Fibroblast of skin of back (primary cell): ENCODE measurements at regions not wholly inside any gene's neighbourhood (a gene's known extent, or its start where the extent isn't known, plus 50 kb on each side); places are given as distances from the start of the nearest gene placed in this dataset.

Experiments used
- DNase-seq: peaks from one replicate; pipeline ENCODE4 v3.0.0-alpha.2; 2013

DNA sequence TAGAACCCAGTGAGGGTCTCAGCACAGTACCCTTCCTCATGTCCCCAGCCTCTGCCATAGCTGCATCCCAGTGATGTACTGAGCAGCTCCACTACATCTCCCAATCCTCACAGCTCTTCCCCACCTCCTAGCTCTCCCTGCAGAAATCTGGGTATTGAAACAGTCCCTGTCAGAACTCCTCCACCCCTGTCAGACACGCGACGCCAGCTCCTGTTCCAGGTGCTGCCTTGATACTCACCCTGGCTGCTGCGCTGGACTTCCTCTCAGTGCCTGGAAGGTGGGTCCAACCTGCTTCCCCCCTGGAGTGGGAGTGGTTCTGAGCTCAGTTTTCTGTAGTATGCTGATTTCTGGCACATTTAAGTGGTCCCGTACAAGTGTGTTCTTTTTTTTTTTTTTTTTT, 160.9 kb upstream of the SLCO3A1 start:
- no peak for DNase-seq

DNA sequence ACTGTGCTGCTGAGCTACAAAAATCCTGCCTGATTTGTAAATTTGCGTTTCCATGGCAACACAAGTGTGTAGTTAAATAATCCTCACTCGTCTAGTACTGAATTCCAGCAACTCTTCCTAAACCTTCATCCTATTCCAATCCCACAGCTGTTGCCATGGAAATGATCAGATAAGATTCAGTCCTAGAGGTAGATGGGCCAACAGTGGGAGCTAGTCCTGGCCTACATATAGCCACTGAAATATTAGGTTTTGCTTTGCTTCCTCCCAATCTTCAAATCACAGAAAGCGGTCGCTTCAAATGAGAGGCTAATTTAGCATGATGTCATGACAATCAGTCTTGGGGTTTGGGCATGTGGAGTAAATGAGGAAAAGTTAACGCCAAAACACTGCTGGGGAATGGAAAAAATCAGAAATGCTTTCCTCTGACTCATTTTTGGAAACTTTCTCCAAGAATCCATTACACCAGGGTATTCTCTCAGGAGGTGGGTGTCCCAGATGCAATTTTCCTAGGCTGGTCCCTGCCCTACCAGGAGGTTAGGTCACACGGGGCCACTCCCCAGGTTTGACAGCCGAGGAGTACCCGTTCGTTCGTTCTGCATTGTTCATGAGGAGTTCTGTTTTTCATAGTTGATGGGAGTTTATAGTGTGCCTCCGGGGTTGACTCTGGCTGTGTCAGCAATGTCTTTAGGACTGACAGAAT, 159.2 kb upstream of the SLCO3A1 start:
- peak; percentile 41 for DNase-seq

DNA sequence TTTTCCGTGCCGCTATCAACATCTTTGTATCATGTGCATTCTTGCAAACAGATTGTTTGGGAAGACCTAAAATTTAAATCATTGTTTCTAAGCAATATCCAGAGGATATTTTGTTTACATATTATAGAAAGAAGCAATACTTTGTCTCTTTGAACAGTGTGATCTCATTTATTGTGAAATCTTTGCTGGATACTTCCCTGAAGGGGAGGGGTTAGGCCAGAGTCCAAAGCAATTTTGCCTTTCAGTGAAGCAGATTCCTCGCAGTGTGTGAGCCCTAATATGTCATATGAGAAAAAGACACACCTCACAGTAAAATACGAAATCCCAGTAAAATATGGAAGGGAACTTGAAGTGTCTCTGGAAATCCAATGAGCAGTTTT, 158.7 kb upstream of the SLCO3A1 start:
- peak; percentile 25 for DNase-seq

DNA sequence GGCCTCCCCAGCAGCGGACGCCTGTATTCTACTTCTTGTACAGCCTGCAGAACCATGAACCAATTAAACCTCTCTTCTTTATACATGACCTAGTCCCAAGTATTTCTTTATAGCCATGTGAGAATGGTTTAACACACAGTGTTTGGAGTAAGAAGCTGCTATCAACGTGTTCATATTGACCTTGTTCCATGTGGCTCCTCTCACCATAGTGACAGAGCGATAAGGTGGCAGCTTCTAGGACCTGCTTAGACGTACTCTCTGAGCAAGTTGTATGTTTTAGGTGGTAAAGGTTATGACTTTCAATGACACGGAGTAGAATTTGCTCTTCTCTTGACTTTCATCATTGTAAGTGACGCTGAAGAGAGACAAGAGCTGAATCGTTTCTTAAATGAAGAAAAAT, 157.7 kb upstream of the SLCO3A1 start:
- DNase-seq: no peak

DNA sequence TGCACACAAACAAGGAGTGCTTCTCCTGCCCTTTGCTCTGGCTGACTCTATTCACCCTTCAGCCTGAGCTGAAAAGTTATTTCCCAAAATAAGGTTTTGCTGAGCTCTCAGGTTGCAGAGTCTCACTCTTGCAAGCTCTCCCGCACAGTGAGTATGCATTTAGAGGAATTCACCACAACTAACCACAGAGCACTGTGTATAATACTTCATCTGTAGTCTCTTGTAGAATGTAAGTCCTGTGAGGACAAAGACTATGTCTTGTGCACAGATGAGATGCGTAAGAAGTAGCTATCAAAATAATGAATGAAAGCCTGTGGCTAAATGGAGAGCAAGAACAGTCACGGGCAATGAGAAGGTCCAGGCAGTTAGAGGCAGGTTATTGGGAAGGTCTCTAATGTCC, 156.5 kb upstream of the SLCO3A1 start:
- no peak for DNase-seq

DNA sequence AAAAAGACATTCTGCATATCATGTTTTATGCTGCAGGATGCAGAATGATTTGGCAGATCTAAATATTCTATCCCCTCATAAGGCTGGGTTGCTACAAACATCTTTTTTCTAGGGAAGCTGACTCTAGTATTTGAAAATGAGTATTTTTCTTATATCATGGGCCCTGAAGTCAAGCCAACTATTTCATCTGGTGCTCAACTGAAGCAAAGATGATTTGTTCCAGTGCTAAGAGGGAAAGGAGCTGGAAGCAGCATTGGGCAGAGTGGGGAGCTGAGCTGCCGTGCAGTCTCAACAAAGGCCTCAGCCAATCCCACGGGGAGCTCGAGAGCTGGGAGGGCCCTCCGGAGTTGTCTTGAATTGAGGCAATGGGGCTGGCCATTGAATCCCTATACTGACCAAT, 155.3 kb upstream of the SLCO3A1 start:
- no peak for DNase-seq

DNA sequence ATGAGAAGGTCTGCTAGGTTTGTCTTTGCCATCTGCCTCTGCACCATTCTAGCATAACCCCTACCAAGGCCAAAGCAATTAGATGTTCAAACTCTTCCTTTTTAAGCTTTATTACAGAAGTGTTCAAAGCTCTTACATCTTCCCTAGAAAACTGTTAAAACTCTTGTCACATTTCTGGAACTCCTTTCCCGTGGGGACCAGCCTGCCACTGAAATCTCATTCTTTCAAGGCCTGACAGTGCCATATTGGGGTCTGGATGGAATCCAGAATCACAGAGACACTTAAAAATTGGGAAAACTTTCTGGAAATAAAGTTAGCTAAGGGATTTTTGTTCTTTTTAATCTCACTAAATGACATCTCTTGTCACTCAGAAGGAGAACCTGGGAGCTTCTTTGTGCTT, 153.8 kb upstream of the SLCO3A1 start:
- DNase-seq: no peak

DNA sequence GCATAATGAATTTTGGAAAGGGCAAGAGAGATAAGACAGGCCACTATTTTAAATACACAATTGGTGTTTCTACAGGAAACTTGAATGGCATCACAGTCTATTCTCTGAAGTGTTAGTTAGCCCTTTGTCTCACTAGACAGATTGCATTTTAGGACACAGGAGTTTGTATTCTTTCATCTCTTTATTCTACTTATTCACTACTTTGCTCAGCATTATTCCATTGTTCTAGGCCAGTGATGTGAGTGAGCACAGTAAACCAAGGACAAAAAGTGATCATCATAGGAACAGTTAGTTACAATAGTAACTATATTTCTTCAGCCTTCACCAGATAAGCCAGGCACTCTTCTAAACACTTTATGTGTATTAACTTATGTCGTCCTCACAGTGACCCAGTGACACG, 150.2 kb upstream of the SLCO3A1 start:
- DNase-seq: no peak

DNA sequence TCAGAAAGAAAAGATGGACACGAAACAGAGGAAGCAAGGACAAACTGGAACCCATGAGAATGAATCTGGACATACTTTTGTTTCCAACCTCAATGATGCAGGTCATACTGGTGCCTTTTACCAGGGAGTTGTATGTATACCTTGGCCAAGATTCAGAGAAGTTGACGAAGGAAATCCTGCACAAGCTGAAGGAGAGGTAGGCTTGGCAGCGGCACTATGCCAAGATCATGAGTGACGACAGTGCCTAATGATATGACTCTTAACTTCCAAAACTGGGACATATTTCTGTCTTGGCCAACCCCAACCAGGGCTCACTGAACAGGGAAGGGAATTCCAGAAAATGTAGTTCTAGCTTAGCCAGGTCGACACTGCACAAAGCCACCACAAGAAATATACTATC, 149.2 kb upstream of the SLCO3A1 start:
- DNase-seq: no peak

DNA sequence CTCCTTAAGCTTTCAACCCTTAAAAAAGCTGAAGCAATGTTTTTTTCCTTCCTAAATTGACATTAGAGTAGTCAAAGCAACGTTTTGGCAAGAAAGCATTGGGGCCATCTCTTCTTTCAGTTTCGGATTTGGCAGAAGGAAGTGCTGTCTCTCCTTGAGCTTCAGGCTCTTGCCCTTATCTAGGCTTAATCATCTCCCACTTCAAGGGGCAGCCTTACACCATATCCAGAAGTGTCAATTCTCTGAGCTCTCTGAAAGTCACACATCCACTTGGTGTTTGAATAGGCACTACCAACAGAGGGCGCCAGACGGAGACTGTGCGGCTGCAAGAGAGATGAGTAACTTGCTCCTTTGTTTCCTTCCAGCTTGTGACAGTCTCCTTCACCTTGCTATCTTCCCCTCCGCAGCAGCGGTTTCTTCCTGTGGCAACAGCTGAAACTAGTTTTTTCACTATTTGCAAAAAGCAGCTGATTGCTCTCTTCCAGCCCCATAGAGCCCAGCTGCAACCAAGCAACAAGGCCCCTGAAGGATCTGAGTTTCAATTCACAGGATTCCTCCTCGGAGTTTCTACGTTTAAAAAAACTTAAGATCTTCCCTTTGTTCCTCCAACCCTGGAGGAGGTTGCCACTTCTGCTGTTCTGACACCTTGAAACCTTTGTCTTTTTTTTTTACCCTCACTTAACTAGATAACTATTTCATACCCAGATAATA, 147.0 kb upstream of the SLCO3A1 start:
- peak; percentile 53 for DNase-seq

DNA sequence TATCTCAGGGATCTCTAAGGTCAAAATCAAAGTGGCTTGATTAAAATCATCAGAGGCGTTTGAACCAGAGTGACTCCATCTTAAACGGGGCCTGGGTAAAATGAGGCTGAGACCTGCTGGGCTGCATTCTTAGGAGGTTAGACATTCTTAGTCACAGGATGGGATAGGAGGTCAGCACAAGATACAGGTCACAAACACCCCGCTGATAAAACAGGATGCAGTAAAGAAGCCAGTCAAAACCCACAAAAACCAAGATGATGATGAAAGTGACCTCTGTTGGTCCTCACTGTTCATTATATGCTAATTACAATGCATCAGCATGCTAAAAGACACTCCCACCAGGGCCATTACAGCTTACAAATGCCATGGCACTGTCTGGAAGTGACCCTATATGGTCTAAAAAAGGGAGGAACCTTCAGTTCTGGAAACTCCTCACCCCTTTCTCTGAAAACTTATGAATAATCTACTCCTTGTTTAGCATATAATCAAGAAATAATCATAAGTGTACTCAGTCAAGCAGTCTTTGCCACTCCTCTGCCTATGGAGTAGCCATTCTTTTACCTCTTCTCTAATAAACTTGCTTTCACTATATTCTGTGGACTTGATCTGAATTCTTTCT, 143.3 kb upstream of the SLCO3A1 start:
- DNase-seq: no peak

DNA sequence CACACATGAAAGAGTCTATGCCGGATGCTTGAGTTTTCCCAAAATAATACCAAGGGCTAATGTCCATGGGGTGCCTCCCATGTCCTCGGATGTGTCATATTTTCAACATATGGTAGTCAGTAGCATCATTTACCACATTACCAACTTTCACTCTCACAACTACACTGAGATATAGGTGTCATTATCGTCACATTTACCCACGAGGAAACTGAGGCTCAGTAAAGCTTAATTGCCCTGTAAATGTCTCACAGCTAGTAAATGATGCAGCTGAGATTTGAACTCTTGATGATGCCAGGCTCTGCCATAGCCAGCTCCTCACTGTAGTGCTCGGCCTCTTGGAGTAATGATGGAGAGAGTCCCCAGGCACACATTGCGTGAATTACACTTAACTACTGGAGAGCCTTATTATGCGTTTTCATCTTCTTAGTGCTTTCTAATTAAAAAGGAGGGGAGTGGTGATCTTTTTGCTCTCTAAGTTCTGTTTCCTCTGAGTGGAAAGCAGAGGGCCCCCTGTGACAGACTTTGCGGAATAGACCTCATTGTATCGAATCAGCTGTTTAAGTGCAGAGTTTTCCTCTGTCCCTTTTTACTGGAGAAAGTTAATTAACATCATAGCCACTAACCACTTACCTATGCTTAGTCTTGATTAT, 142.0 kb upstream of the SLCO3A1 start:
- no peak for DNase-seq

DNA sequence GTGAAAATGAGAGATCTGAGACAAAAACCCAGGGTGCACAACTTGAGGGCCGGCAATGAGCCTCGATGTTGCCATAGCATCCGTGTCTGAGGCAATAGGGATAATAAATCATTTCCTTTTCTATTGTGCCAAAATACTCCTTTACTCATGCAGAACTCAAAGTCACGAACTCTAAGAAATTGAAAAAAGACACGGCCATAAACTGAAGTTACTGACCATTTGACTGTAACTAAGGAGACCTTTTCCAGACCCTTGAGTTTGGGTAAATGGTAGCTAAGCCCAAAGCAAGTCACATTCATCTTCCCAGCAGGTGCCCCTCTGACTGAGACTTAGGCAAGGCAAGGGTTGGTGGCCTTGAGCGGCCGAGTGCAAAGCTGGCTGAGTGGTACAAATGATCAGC, 141.2 kb upstream of the SLCO3A1 start:
- DNase-seq: no peak

DNA sequence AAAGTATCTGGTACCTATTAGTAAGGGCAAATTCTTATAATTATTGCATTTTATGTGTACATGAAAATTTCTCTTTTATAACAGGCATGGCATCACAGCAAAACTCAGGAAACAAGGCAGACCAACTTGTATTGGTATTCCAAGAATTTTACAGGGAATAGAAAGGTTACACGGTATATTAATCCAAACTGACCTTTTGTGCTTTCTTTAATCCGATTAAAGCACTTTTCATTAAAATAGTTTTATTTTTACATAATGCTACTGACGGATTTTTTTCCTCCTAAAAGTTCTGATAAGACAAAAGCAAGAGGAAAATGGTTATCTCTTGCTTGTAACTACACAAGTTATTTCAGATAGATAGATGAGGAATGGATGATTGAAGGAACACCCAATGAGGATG, 137.0 kb upstream of the SLCO3A1 start:
- no peak for DNase-seq

DNA sequence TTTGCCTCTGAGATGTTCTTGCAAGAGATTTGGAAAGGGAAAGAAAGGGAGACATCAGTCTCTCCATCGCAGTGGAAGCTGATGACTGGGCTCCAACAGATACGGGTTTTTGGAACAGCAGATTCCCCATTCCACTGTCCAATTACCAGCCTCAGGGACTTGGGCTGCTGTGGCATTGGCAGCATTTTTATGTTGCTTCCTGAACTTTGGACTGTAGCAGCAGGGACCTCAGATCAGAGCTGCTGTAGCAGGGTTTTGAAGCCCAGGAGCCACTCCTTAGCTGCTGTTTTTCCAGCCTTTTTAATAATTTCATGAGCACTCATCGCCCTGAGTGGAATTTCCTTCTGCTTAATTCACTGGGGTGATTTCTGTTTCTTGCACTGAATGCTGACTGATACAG, 135.7 kb upstream of the SLCO3A1 start:
- no peak for DNase-seq

DNA sequence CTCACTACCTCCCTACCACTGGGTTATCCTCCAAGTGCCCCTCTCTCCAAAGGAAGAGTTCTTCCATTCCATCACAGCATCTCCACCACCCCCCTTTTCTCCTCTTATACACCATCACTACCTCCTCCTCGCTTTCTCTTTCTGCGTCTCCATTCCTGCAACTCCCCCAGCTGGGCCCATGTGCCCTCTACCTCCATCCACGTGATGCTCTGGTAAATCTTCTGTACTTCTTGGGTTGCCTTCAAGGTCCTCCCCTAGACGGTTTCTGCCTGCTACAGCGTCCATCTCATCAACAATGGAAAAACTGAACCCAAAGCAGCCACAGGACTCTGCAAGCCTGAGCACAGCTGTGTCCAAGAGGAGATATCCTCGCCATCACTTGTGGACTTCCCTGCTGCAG, 129.5 kb upstream of the SLCO3A1 start:
- DNase-seq: no peak

DNA sequence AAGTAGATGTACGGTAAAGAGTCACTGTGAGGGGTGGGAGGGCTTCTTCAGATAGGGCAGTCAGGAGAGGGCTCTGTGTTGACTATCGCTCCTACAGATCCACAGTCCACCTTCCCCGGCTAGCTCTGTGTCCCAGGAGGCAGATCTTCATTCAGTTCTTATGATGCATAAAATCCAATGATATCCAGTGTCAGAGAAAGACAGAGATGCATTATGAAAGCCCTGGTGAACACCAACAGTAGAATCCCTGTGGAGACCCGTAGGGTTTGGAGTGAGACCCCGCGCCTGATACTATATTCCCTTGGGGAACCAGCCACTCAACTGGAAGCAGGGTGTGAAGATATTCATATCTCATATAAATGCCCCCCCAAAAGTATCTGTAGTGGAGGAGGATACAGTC, 119.8 kb upstream of the SLCO3A1 start:
- DNase-seq: no peak

DNA sequence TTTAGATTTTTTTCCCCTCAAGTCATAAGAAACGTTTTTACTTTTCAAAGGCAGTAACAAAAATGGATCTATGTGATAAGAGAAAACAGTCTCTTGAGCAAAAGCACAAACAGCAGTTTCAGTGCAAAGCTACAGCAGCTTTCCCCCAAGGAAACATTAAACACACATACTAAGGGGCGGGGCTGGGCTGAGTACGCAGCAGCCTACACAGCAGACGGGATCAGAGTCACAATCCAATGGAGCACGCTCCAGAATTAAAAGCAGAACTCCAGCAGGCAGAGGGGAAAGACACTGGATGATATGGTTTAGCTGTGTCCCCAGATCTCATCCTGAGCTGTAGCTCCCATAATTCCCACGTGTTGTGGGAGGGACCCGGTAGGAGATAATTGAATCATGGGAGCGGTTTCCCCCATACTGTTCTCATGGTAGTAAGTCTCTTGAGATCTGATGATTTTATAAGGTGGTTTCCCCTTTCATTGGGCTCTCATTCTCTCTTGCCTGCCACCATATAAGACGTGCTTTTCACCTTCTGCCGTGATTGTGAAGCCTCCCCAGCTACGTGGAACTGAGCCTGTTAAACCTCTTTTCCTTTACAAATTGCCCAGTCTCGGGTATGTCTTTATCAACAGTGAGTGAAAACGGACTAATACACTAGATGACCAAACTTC, 116.2 kb upstream of the SLCO3A1 start:
- no peak for DNase-seq

DNA sequence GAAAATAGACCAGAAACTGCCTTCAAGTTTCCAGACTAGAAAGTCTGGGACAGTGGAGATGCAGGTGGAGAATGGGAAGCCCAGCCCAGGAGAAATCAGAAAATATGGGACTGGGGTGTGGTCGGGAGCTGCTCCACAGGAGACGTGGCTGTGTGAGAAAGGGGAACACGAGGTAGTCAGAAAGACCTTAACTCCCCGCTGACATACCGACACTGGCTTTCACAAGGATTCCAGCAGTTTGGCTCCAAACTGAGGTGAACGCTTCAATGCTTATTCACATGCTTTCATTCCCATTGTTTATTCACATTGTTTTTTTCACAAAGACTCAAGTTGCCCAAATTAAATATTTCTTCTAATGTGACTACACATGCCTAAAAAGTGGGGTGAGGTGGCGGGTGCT, 111.5 kb upstream of the SLCO3A1 start:
- DNase-seq: no peak

DNA sequence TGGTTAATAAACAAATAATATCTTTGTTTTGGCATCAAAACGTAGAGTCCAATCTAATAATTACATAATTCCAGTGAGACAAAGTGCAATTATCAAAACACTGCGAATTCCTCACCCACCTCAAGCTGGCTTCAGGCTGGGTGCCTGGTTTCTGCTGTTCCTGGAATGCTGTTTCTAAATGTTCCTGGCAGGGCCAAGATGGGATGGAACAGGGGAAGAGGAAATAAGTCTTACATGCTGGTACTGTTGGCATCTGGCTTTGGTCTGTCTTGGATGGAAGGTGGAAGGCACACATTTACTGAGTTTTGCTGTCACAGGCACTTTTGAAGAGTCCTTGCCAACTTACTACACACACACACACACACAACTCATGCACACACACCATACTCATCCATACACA, 101.9 kb upstream of the SLCO3A1 start:
- DNase-seq: no peak

DNA sequence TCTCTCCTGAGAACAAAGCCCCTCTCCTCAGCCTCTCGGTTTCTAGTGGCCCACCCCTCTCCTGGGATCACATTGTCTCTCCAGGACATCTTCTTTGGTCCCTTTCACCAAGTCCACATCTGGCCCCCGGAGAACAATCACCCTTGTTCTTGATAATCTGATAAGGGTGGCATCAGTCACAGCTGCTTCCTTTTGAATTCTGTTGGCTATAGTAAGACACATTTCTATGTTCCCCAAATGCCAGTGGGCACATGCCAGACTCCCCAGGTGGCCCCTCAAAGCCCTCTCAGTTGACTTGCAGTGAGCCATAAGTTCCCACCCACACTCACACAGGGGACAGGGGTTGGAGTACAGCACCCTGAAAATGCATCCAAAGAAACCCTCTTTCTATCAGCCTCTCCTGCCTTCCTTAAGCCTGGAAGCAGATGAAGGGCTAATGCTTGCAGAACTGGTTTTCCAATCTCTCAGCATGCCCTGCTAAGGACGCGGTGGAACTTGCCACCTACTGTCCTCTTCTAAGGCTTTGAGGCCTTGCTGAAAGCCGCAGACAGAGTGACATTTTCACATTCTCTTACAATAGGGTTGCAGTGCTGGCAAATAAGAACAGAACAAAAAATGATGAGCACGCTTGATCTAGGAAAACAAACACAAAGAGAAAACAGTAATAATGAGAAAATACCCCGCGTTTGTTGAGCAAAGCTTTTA, 101.3 kb upstream of the SLCO3A1 start:
- DNase-seq: no peak

DNA sequence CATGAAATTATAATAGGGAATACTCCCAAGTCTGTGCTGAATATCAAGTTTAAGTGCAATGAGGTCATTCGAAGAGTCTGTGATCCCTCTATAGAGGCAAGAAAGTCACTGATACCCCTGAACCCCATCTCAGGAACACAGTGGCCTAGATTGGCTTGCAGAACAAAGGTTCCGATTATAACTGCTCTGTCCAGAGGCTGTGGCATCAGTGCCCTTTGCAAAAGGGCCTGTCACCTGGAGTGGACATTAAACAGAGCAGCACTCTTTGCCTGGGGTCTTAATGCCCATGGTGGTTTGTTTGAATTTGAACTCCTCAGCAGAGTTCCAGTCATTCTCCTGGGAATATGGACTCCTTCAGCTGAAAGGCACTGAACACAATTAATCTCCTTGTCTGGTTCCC, 93.9 kb upstream of the SLCO3A1 start:
- no peak for DNase-seq

DNA sequence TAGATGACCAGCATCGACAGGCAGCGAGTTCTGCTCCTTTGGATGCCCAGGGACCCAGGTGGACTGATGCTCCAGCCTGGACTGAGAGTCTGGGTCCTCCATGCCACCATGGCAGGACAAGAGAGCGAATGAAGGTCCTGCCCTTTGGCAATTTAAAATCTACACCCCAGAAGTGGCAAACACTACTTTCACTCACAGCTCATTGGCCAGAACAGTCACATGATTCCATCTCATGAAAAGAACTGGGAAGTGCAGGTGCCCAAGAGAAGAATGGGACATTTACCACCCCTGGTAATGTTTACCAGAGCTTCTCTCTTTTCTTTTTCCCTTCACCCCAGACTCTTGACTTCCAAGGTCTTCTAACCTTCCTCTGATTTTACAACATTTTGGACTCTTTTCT, 87.8 kb upstream of the SLCO3A1 start:
- no peak for DNase-seq
